HepG2 (cell line): ENCODE measurements at regions not wholly inside any gene's neighbourhood (a gene's known extent, or its start where the extent isn't known, plus 50 kb on each side); places are given as distances from the start of the nearest gene placed in this dataset.

Experiments used
- ATAC-seq: fragments of 200-7000 bp; cut with Tn5 transposase; 3 replicates; pipeline ENCODE4 v1.9.1; 2020; ENCODE audit warnings: mild to moderate bottlenecking, moderate library complexity
- BruUV-seq: library from RNA; stranded (reverse); fragments of 400-500 nt; replicated peaks from 2 replicates; lab custom pipeline; 2021; lab: Mats Ljungman, UMichigan
- CTCF ChIA-PET: fragments of 300-600 bp; formaldehyde crosslinking; extraction: SDS; loops from one replicate; lab custom pipeline; 2021; ENCODE audit warnings: low total read pairs, inconsistent platforms, low intra/inter-chr PET ratio; lab: Yijun Ruan, JAX
- POLR2A ChIA-PET: fragments of 350-600 bp; sonication (Branson Sonifier 250); formaldehyde crosslinking; loops from one replicate; lab custom pipeline; 2020; ENCODE audit warnings: antibody characterized with exemption, inconsistent platforms; lab: Yijun Ruan, JAX
- DNase-seq: peaks from one replicate; pipeline ENCODE4 v3.0.0-alpha.2; 2015; ENCODE audit warnings: low spot score
- FAIRE-seq: peaks from 3 replicates; lab custom pipeline; 2011; peaks lifted over from hg19 to GRCh38; lab: Jason Lieb, UNC
- H2AFZ ChIP-seq: one replicate; pipeline ENCODE4 v1.6.1; 2011; ENCODE audit warnings: low read length, inconsistent platforms
- H3K27ac ChIP-seq: fragments of 300-600 bp; 3 replicates; pipeline ENCODE4 v1.8.0; 2011; ENCODE audit warnings: mixed run types, mild to moderate bottlenecking, mixed read lengths, low read length, inconsistent platforms; ENCODE audit not compliant: insufficient read depth; ENCODE audit errors: extremely low read length
- H3K27me3 ChIP-seq, 2 experiments: fragments of 200-600 bp in 1 of 2; 2 replicates in 1 of 2; 3 replicates in 1 of 2; pipeline versions ENCODE4 v1.6.0 to v1.8.0; 2011; ENCODE audit warnings: low read length in 2 of 2, mild to moderate bottlenecking in 2 of 2, moderate library complexity in 2 of 2, inconsistent platforms in 1 of 2; ENCODE audit not compliant: insufficient read depth in 2 of 2, control insufficient read depth in 1 of 2
- H3K36me3 ChIP-seq, 2 experiments: fragments of 200-600 bp in 1 of 2; replicated peaks in 1 of 2; 2 replicates in 1 of 2; 3 replicates in 1 of 2; pipeline versions ENCODE4 v1.5.1 to v1.8.0; 2011; ENCODE audit warnings: low read length in 2 of 2, inconsistent platforms in 1 of 2; ENCODE audit not compliant: insufficient read depth in 2 of 2, control insufficient read depth in 1 of 2
- H3K4me1 ChIP-seq: 2 replicates; pipeline ENCODE4 v1.5.1; 2012; ENCODE audit warnings: low read length, inconsistent platforms; ENCODE audit not compliant: insufficient read depth
- H3K4me2 ChIP-seq: 2 replicates; pipeline ENCODE4 v1.6.0; 2011; ENCODE audit warnings: low read depth, low read length, inconsistent platforms
- H3K4me3 ChIP-seq, 3 experiments: fragments of 200-600 bp in 1 of 3; sonication (generic), shearing (Covaris generic) in 1 of 3; replicated peaks in 1 of 3; 2 replicates each; pipeline ENCODE4 v1.5.1; 2011 to 2016; ENCODE audit warnings: low read length in 3 of 3, inconsistent platforms in 2 of 3, low read depth in 2 of 3, mild to moderate bottlenecking in 2 of 3, control low read depth in 1 of 3, mixed read lengths in 1 of 3; ENCODE audit not compliant: insufficient read depth in 1 of 3
- H3K79me2 ChIP-seq: one replicate; pipeline ENCODE4 v1.6.1; 2011; ENCODE audit warnings: low read length, inconsistent platforms; ENCODE audit not compliant: insufficient read depth
- H3K9ac ChIP-seq: 2 replicates; pipeline ENCODE4 v1.6.0; 2011; ENCODE audit warnings: mild to moderate bottlenecking, low read depth, low read length, inconsistent platforms; ENCODE audit not compliant: insufficient read depth
- H3K9me3 ChIP-seq: 2 replicates; pipeline ENCODE4 v1.5.1; 2012; ENCODE audit warnings: mild to moderate bottlenecking, low read length
- H4K20me1 ChIP-seq: 2 replicates; pipeline ENCODE4 v1.6.0; 2011; ENCODE audit warnings: inconsistent platforms, mild to moderate bottlenecking, low read length, moderate library complexity; ENCODE audit not compliant: insufficient read depth
- ARNTL ChIP-seq: sonication (generic); formaldehyde crosslinking; IDR thresholded peaks from 2 replicates; pipeline ENCODE4 v1.4.0; 2020; ENCODE audit warnings: mild to moderate bottlenecking, missing genetic modification reagents
- BHLHE40 ChIP-seq: IDR thresholded peaks from 2 replicates; pipeline ENCODE4 v1.6.1; 2011; ENCODE audit warnings: low read length, improper control_type of control experiment
- CBX2 ChIP-seq, 2 experiments: fragments of 200-600 bp in 1 of 2; sonication (generic); formaldehyde crosslinking in 1 of 2; IDR thresholded peaks; 2 replicates each; pipeline versions ENCODE4 v1.7.0 to v1.8.1; 2018 to 2022; ENCODE audit warnings: low read depth in 2 of 2, low read length in 1 of 2, mild to moderate bottlenecking in 1 of 2, missing genetic modification reagents in 1 of 2
- DNMT3B ChIP-seq: conservative IDR thresholded peaks from 2 replicates; pipeline ENCODE4 v1.6.1; 2016; ENCODE audit warnings: missing biosample characterization, control low read depth
- ERF ChIP-seq: IDR thresholded peaks from 2 replicates; pipeline ENCODE4 v1.6.1; 2018; ENCODE audit warnings: missing biosample characterization, missing genetic modification reagents
- GABPA ChIP-seq, 2 experiments: IDR thresholded peaks; 2 replicates each; pipeline ENCODE4 v1.6.1; 2011 to 2016; ENCODE audit warnings: low read depth in 2 of 2, low read length in 1 of 2, missing biosample characterization in 1 of 2, missing genetic modification characterization in 1 of 2
- ISX ChIP-seq: sonication (generic); formaldehyde crosslinking; conservative IDR thresholded peaks from 2 replicates; pipeline ENCODE4 v1.5.0; 2020; ENCODE audit warnings: missing genetic modification reagents
- MAX ChIP-seq: IDR thresholded peaks from 2 replicates; pipeline ENCODE4 v1.6.1; 2012; ENCODE audit warnings: inconsistent platforms
- MBD4 ChIP-seq: IDR thresholded peaks from 2 replicates; pipeline ENCODE4 v1.6.1; 2012; ENCODE audit warnings: low read length, inconsistent platforms, borderline replicate concordance
- MLXIP ChIP-seq: sonication (generic); formaldehyde crosslinking; IDR thresholded peaks from 2 replicates; pipeline ENCODE4 v1.9.0; 2021; ENCODE audit warnings: missing genetic modification reagents, borderline replicate concordance
- PHF8 ChIP-seq: sonication (generic); formaldehyde crosslinking; IDR thresholded peaks from 2 replicates; pipeline ENCODE4 v1.5.0; 2020; ENCODE audit warnings: missing genetic modification reagents
- PLSCR1 ChIP-seq: sonication (generic); formaldehyde crosslinking; IDR thresholded peaks from 2 replicates; pipeline ENCODE4 v1.5.0; 2020; ENCODE audit warnings: missing genetic modification reagents, mild to moderate bottlenecking, borderline replicate concordance
- SAFB2 ChIP-seq: sonication (generic); formaldehyde crosslinking; IDR thresholded peaks from 2 replicates; pipeline ENCODE4 v1.5.1; 2020; ENCODE audit warnings: missing genetic modification reagents, low read depth, mild to moderate bottlenecking, borderline replicate concordance
- SNAPC2 ChIP-seq: sonication (generic); formaldehyde crosslinking; IDR thresholded peaks from 2 replicates; pipeline ENCODE4 v1.8.1; 2022; ENCODE audit warnings: mild to moderate bottlenecking, missing genetic modification reagents
- SNRNP70 ChIP-seq: fragments of 200-400 bp; formaldehyde crosslinking; IDR thresholded peaks from 2 replicates; pipeline ENCODE4 v1.6.1; 2017; ENCODE audit warnings: mild to moderate bottlenecking, low read depth, low read length, moderate library complexity
- ZHX1 ChIP-seq: sonication (generic); formaldehyde crosslinking; IDR thresholded peaks from 2 replicates; pipeline ENCODE4 v1.8.1; 2022; ENCODE audit warnings: low read depth, mild to moderate bottlenecking, missing genetic modification reagents
- ZNF253 ChIP-seq: sonication (generic); formaldehyde crosslinking; IDR thresholded peaks from 2 replicates; pipeline ENCODE4 v1.8.0; 2022; ENCODE audit warnings: mild to moderate bottlenecking, missing genetic modification reagents, borderline replicate concordance
- ZNF460 ChIP-seq: sonication (generic); formaldehyde crosslinking; IDR thresholded peaks from 2 replicates; pipeline ENCODE4 v1.5.1; 2020; ENCODE audit warnings: missing genetic modification reagents, mild to moderate bottlenecking, borderline replicate concordance
- ZNF607 ChIP-seq: sonication (generic); formaldehyde crosslinking; IDR thresholded peaks from 2 replicates; pipeline ENCODE4 v1.5.1; 2020; ENCODE audit warnings: missing genetic modification reagents, mild to moderate bottlenecking, borderline replicate concordance
- ZNF841 ChIP-seq: sonication (generic); formaldehyde crosslinking; IDR thresholded peaks from 2 replicates; pipeline ENCODE4 v1.8.1; 2023; ENCODE audit warnings: missing genetic modification reagents, borderline replicate concordance
- in situ Hi-C: cut with HindIII; loops from 2 replicates; pipeline ENCODE4 v1.10.0; 2017; ENCODE audit warnings: low pct_unique_long_range_greater_than_20kb; ENCODE audit not compliant: extremely low pct_ligation_motif_present
- intact Hi-C: fragments of 100-400 bp; cut with micrococcal nuclease; formaldehyde crosslinking; loops from one replicate; pipeline ENCODE4 v1.10.0; 2022; ENCODE audit not compliant: unreplicated experiment

GRCh38 chr10:8455181-8455580, 400.7 kb downstream of the GATA3 start:
- CTCF ChIA-PET = no interaction called here
- Histone ChIP-seq H3K79me2 (no peaks in the 10 kb centered on the region), H2AFZ (no peak overlapping the region), H3K36me3 (no peaks in the 10 kb centered on the region), H3K9ac (no peak overlapping the region), H3K4me2 (no peak overlapping the region), H3K9me3 (no peaks in the 10 kb centered on the region), H3K4me1 (no peaks in the 10 kb centered on the region), H3K4me3 (no peak overlapping the region), H3K27ac (no peak overlapping the region), H4K20me1 (no peaks in the 10 kb centered on the region), H3K27me3 (no peaks in the 10 kb centered on the region)
- POLR2A ChIA-PET = no interaction called here
- no peak for DNase-seq
- intact Hi-C loops = no loop called here
- in situ Hi-C loops = no loop called here
- FAIRE-seq = no peak
- no peak for ATAC-seq
- no TSS peak for BruUV-seq
- no peak for TF ChIP-seq PLSCR1
- no peak for TF ChIP-seq ERF (CRISPR knock-in tag)
- no peak for TF ChIP-seq DNMT3B
- no peak for TF ChIP-seq ARNTL
- TF ChIP-seq MBD4 = no peak
- TF ChIP-seq CBX2 (IDR thresholded peaks at IDR 0.05; ENCODE audit: low read depth, low read length) = no peak
- no peak for TF ChIP-seq CBX2 (CRISPR knock-in tag; IDR thresholded peaks at IDR 0.05; ENCODE audit: low read depth)
- no peak for TF ChIP-seq MAX
- no peak for TF ChIP-seq SNRNP70
- TF ChIP-seq SNAPC2 (CRISPR knock-in tag) = no peak
- no peak for TF ChIP-seq ZNF460 (CRISPR knock-in tag)
- no peak for TF ChIP-seq GABPA (IDR thresholded peaks at IDR 0.05; ENCODE audit: low read depth, low read length)
- TF ChIP-seq GABPA (CRISPR knock-in tag; IDR thresholded peaks at IDR 0.05; ENCODE audit: low read depth) = no peak
- TF ChIP-seq SAFB2 (CRISPR knock-in tag) = no peak
- TF ChIP-seq ISX = no peak
- TF ChIP-seq MLXIP (CRISPR knock-in tag) = no peak
- no peak for TF ChIP-seq ZHX1 (CRISPR knock-in tag)
- TF ChIP-seq PHF8 (CRISPR knock-in tag) = no peak
- no peak for TF ChIP-seq ZNF253 (CRISPR knock-in tag)
- TF ChIP-seq BHLHE40 = no peak
- TF ChIP-seq ZNF607 (CRISPR knock-in tag) = no peak
- TF ChIP-seq ZNF841 (CRISPR knock-in tag) = no peak
